Smooth muscle cell (in vitro differentiated cells): ENCODE measurements at regions not wholly inside any gene's neighbourhood (a gene's known extent, or its start where the extent isn't known, plus 50 kb on each side); places are given as distances from the start of the nearest gene placed in this dataset.
"Not testable (repeated sequence)": the region's sequence is repeated elsewhere in the genome, so short reads cannot be mapped to it uniquely, and the experiment has no call there.

Experiments
- DNase-seq: peaks from one replicate; lab custom pipeline; 2025; ENCODE audit not compliant: unreplicated experiment; lab: John Stamatoyannopoulos, UW
- H2AFZ ChIP-seq: fragments of 200-600 bp; sonication (generic); 2 replicates; pipeline ENCODE4 v1.6.0; 2016; ENCODE audit warnings: antibody characterized with exemption, low read depth, mild to moderate bottlenecking
- H3F3A ChIP-seq: fragments of 200-600 bp; sonication (generic); 2 replicates; pipeline ENCODE4 v1.6.0; 2017; ENCODE audit warnings: antibody characterized with exemption, low read depth
- H3K27ac ChIP-seq: fragments of 200-600 bp; sonication (generic); 2 replicates; pipeline ENCODE4 v1.5.1; 2016; ENCODE audit warnings: low read depth, mild to moderate bottlenecking
- H3K27me3 ChIP-seq: fragments of 200-600 bp; sonication (generic); 2 replicates; pipeline ENCODE4 v1.6.1; 2016; ENCODE audit warnings: low read depth, mild to moderate bottlenecking
- H3K36me3 ChIP-seq: fragments of 200-600 bp; sonication (generic); 2 replicates; pipeline ENCODE4 v1.5.1; 2016; ENCODE audit warnings: low read depth
- H3K4me1 ChIP-seq: fragments of 200-600 bp; sonication (generic); 2 replicates; pipeline ENCODE4 v1.5.1; 2016; ENCODE audit warnings: low read depth
- H3K4me2 ChIP-seq: fragments of 200-600 bp; sonication (generic); 2 replicates; pipeline ENCODE4 v1.6.0; 2016; ENCODE audit warnings: mild to moderate bottlenecking
- H3K4me3 ChIP-seq: fragments of 200-600 bp; sonication (generic); 2 replicates; pipeline ENCODE4 v1.5.1; 2016; ENCODE audit warnings: mild to moderate bottlenecking
- H3K79me2 ChIP-seq: fragments of 200-600 bp; sonication (generic); 2 replicates; pipeline ENCODE4 v1.6.0; 2016; ENCODE audit warnings: low read depth, mild to moderate bottlenecking
- H3K9ac ChIP-seq: fragments of 200-600 bp; sonication (generic); 2 replicates; pipeline ENCODE4 v1.6.0; 2016; ENCODE audit warnings: low read depth
- H3K9me3 ChIP-seq: fragments of 200-600 bp; sonication (generic); replicated peaks from 2 replicates; pipeline ENCODE4 v1.5.1; 2016; ENCODE audit warnings: low read depth
- H4K20me1 ChIP-seq: fragments of 200-600 bp; sonication (generic); 2 replicates; pipeline ENCODE4 v1.6.0; 2016; ENCODE audit warnings: low read depth
- whole genome bisulfite sequencing: methylation state at CpG from one replicate; pipeline ENCODE4 v1.1.7; 2016; ENCODE audit warnings: low lambda C conversion rate; 5-methylcytosine and 5-hydroxymethylcytosine counted together
- TF ChIP-seq, protein P1 (sequence below): fragments of 200-600 bp; sonication (generic); IDR thresholded peaks from 2 replicates; pipeline ENCODE4 v1.5.1; 2017; ENCODE audit warnings: borderline replicate concordance, mild to moderate bottlenecking, antibody characterized with exemption; ENCODE audit not compliant: insufficient read depth, poor library complexity, severe bottlenecking

DNA sequence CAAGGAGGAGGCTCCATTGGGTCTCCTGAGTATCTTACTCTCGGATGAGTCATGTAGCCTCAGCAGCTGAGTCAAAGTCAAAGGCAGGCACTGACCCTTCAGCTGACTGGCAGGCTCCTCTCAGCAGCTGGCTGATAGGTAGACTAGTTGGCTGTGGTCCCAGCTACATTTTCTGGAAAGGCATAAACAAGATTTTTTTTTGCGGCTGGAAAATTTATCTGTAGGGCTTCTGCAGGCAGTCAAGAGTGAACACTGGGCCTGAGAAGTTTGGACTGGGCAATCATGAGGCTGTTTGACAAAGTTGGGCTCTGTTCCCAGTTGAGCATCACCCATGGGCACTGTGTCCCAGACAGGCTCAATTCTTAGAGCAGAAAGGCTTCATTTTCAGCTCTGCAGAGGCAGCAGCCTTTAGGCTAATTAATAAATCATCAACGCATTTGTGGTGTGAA lies 796.2 kb downstream of the CCSER2 start:
- Histone ChIP-seq H4K20me1 (no peaks in the 10 kb centered on the region), H3F3A (no peaks in the 10 kb centered on the region), H3K79me2 (no peaks in the 10 kb centered on the region), H3K27ac (no peak overlapping the region), H3K9ac (no peak overlapping the region), H2AFZ (no peak overlapping the region), H3K4me1 (no peaks in the 10 kb centered on the region), H3K4me2 (no peak overlapping the region), H3K4me3 (no peak overlapping the region), H3K36me3 (no peaks in the 10 kb centered on the region), H3K9me3 (no peaks in the 10 kb centered on the region), H3K27me3 (no peaks in the 10 kb centered on the region)
- TF ChIP-seq, protein P1, sequence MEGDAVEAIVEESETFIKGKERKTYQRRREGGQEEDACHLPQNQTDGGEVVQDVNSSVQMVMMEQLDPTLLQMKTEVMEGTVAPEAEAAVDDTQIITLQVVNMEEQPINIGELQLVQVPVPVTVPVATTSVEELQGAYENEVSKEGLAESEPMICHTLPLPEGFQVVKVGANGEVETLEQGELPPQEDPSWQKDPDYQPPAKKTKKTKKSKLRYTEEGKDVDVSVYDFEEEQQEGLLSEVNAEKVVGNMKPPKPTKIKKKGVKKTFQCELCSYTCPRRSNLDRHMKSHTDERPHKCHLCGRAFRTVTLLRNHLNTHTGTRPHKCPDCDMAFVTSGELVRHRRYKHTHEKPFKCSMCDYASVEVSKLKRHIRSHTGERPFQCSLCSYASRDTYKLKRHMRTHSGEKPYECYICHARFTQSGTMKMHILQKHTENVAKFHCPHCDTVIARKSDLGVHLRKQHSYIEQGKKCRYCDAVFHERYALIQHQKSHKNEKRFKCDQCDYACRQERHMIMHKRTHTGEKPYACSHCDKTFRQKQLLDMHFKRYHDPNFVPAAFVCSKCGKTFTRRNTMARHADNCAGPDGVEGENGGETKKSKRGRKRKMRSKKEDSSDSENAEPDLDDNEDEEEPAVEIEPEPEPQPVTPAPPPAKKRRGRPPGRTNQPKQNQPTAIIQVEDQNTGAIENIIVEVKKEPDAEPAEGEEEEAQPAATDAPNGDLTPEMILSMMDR, result no peak
- WGBS, result 72% methylated on average over 3 of the region's 3 CpGs
- no peak for DNase-seq

- H3K9me3 ChIP-seq, result no peaks in the 10 kb centered on the region
- no peak overlapping the region for H3K27ac ChIP-seq
- no peaks in the 10 kb centered on the region for H3F3A ChIP-seq
- DNase-seq, result no peak
- TF ChIP-seq, protein P1, result no peak
- H3K79me2 ChIP-seq, result no peaks in the 10 kb centered on the region
- no peaks in the 10 kb centered on the region for H4K20me1 ChIP-seq
- H2AFZ ChIP-seq, result no peak overlapping the region
- WGBS, result 94% methylated on average over 5 of the region's 5 CpGs
- peaks cover 5% of the 10 kb centered on the region for H3K27me3 ChIP-seq
- no peaks in the 10 kb centered on the region for H3K4me1 ChIP-seq
- H3K4me2 ChIP-seq, result no peak overlapping the region
- no peaks in the 10 kb centered on the region for H3K36me3 ChIP-seq
- H3K9ac ChIP-seq, result no peak overlapping the region
- no peak overlapping the region for H3K4me3 ChIP-seq
These were observed 808.9 kb downstream of the CCSER2 start for GRCh38 chr10:85137253-85137652.

- Histone ChIP-seq H3K79me2 (no peaks in the 10 kb centered on the region), H3K36me3 (no peaks in the 10 kb centered on the region), H3K27ac (no peak overlapping the region), H3K4me3 (no peak overlapping the region), H3K27me3 (peaks cover 5% of the 10 kb centered on the region), H3K9ac (no peak overlapping the region), H3K4me2 (no peak overlapping the region), H3F3A (no peaks in the 10 kb centered on the region), H3K9me3 (no peaks in the 10 kb centered on the region), H3K4me1 (no peaks in the 10 kb centered on the region), H2AFZ (no peak overlapping the region), H4K20me1 (no peaks in the 10 kb centered on the region)
- whole genome bisulfite sequencing, result 97% methylated on average over 5 of the region's 5 CpGs
- TF ChIP-seq, protein P1, result no peak
- no peak for DNase-seq
These were observed 809.7 kb downstream of the CCSER2 start for GRCh38 chr10:85138046-85138445.

DNA sequence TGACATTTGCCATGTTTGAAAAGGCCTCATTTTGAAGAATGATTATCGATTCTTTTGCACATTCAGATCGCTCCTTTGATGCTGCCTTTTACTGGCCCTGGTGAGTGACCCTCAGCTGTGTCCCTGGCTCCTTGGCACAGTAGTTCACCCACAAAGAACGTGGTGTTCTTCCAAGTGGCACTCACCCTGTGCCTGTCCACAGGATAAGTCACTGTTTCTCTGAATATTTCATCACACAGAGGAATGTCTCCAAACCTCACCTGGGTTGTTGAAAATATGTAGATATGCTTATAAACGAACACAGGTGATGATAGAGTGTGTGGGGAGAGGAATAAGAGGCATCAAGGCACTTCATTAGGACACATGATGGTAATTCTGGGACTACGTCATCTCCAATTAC lies 810.7 kb downstream of the CCSER2 start:
- Histone ChIP-seq H3K27ac (no peak overlapping the region), H3K79me2 (no peaks in the 10 kb centered on the region), H3K36me3 (no peaks in the 10 kb centered on the region), H3K4me1 (no peaks in the 10 kb centered on the region), H2AFZ (no peak overlapping the region), H3K9ac (no peak overlapping the region), H4K20me1 (no peaks in the 10 kb centered on the region), H3K4me2 (no peak overlapping the region), H3K9me3 (no peaks in the 10 kb centered on the region), H3K4me3 (no peak overlapping the region), H3K27me3 (peaks cover 5% of the 10 kb centered on the region), H3F3A (no peaks in the 10 kb centered on the region)
- TF ChIP-seq, protein P1, result no peak
- WGBS, result 94% methylated on average over 5 of the region's 5 CpGs
- no peak for DNase-seq

DNA sequence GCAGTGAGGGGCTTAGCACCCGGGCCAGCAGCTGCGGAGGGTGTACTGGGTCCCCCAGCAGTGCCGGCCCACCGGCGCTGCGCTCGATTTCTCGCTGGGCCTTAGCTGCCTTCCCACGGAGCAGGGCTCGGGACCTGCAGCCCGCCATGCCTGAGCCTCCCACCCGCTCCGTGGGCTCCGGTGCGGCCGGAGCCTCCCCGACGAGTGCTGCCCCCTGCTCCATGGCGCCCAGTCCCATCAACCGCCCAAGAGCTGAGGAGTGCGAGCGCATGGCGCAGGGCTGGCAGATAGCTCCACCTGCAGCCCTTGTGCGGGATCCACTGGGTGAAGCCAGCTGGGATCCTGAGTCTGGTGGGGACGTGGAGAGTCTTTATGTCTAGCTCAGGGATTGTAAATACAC lies 813.1 kb downstream of the CCSER2 start:
- not testable (repeated sequence) for H2AFZ ChIP-seq, H3K4me1 ChIP-seq, H3K79me2 ChIP-seq, H3K4me2 ChIP-seq, H3K36me3 ChIP-seq, H3K9ac ChIP-seq, H3K27ac ChIP-seq, H4K20me1 ChIP-seq, H3K27me3 ChIP-seq, H3K9me3 ChIP-seq, H3F3A ChIP-seq, DNase-seq, H3K4me3 ChIP-seq
- WGBS, result 95% methylated on average over 23 of the region's 25 CpGs
